CD4-positive, alpha-beta T cell treated with Interleukin-17A for 1 hour (primary cell): ENCODE measurements at regions not wholly inside any gene's neighbourhood (a gene's known extent, or its start where the extent isn't known, plus 50 kb on each side); places are given as distances from the start of the nearest gene placed in this dataset.

Experiments used
- DNase-seq: peaks from one replicate; pipeline ENCODE4 v3.0.0-alpha.2; 2020

GRCh38 chr2:64859312-64860212, 129.6 kb upstream of the SLC1A4 start:
- peak; percentile 19 for DNase-seq

- DNase-seq = no peak
Observed at GRCh38 chr2:64860276-64860885, 128.8 kb upstream of the SLC1A4 start.

GRCh38 chr2:64860936-64861335, 128.3 kb upstream of the SLC1A4 start:
- no peak for DNase-seq

- no peak for DNase-seq
Observed at GRCh38 chr2:64861452-64862397, 127.5 kb upstream of the SLC1A4 start.

- peak; percentile 30 for DNase-seq
Observed at GRCh38 chr2:64862623-64863022, 126.6 kb upstream of the SLC1A4 start.

GRCh38 chr2:64863097-64863820, 125.9 kb upstream of the SLC1A4 start:
- DNase-seq = no peak

GRCh38 chr2:64865073-64865830, 123.9 kb upstream of the SLC1A4 start:
- DNase-seq = peak; percentile 68

- DNase-seq = no peak
Observed at GRCh38 chr2:64865831-64866345, 123.3 kb upstream of the SLC1A4 start.

- DNase-seq = no peak
Observed at GRCh38 chr2:64866797-64867196, 122.4 kb upstream of the SLC1A4 start.

GRCh38 chr2:64867253-64867996, 121.8 kb upstream of the SLC1A4 start:
- no peak for DNase-seq

GRCh38 chr2:64869126-64869525, 120.1 kb upstream of the SLC1A4 start:
- DNase-seq = no peak

GRCh38 chr2:64873472-64873924, 115.7 kb upstream of the SLC1A4 start:
- peak; percentile 83 for DNase-seq

GRCh38 chr2:64874593-64874992, 114.6 kb upstream of the SLC1A4 start:
- DNase-seq = no peak

- no peak for DNase-seq
Observed at GRCh38 chr2:64875368-64875767, 113.8 kb upstream of the SLC1A4 start.

- DNase-seq = no peak
Observed at GRCh38 chr2:64876137-64876647, 113.0 kb upstream of the SLC1A4 start.

GRCh38 chr2:64879745-64880144, 109.5 kb upstream of the SLC1A4 start:
- DNase-seq = no peak

GRCh38 chr2:64880193-64880951, 108.8 kb upstream of the SLC1A4 start:
- no peak for DNase-seq

GRCh38 chr2:64881037-64881492, 108.1 kb upstream of the SLC1A4 start:
- peak; percentile 16 for DNase-seq

GRCh38 chr2:64887565-64887964, 101.6 kb upstream of the SLC1A4 start:
- DNase-seq = no peak
